DMS153 treated with DMSO at 0.1 percent for 48 hours (cell line): ENCODE measurements at regions not wholly inside any gene's neighbourhood (a gene's known extent, or its start where the extent isn't known, plus 50 kb on each side); places are given as distances from the start of the nearest gene placed in this dataset.

Experiments used
- DNase-seq: peaks from one replicate; lab custom pipeline; 2025; ENCODE audit not compliant: unreplicated experiment; lab: John Stamatoyannopoulos, UW

DNA sequence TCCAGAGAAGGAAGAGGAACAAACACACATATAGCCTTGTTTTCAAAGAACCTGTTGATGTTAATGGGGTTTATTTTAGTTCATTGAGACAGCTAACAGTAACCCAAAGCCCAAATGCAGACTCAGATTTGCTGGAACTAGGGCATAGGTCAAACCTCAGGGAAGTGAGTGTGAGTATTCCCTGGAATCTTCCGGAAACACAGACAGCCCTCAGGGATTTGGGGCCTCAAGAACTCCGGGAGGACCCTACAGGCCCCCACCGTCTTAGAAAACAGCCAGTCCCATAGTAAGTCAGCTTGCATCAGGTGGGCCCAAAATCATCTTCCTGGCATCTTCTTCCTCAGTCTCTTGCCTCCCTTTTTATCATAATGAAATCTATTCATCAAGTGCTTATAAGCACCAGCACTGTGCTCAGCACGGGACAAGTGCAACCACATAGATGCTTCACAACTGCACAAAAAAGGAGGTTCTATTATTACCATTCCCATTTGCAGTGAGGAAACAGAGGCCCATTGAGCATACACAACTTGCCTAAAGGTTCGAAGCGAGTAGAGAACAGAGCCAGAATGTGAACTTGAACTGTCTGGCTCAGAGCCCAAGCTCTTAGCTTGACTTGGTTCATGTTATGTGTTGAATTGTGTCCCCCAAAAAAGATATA lies 50.2 kb upstream of the BCL11A start:
- DNase-seq = no peak

DNA sequence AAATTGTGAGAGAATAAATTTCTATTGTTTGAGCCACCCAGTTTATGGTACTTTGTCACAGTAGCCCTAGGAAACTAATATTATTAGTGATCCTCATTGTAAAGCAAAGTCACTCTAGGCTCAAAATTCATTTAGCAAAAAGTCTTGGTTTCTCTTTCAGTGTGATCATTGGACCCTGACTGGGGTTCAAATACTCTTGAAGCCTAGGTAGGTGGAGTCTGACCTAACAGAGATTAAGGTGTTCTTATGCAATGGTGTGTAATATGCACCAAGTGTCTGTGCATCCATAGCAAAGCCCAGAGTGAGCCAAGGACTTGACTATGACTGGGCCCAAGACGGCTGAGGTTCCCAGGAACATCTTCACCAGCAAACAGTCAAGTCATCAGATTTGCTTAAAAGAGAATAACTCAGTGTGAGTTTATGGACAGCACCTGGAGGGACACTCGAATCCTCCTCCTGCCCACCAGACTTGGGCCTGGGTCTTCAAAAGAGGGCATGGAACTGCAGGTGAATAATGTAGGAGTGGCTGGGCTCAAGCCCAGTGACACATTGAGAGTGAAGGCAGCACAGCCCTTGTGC lies 51.1 kb upstream of the BCL11A start:
- DNase-seq = no peak

DNA sequence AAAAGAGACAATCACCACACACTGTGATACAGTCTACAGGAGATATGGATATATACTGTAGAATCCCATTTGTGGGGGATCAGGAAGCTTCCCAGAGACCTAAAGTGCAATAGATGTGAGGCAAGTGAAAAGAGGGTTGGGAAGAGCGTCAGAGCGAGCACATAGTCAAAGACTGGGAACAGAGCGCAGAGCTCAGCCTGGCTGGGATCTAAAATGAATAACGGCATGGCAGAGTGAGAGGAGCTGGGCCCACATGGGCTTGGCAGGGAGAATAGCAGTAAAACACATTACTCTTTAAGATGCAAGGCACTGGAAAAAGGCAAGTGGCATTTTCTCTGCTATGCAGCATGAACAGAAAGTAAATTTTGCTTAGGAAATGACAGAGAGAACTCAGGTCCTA lies 52.4 kb upstream of the BCL11A start:
- no peak for DNase-seq

DNA sequence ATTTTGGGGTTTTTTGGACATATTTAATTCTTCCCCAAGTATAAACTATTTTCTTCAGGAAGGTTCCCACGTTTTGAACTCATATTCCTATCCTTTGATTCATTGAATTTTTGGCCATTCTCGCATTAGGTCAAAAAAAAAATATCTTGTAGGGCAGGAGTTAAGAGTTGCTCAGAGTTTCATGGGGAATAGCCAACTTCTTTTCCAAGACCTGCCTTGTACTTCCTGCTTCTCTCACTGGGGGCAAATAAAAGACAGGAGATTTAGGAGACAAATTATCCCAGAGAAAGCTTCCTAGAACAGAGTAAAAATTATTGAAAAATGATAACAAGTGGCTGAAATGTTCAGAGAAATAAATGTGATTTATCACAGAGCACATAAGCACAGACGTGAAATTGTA lies 55.2 kb upstream of the BCL11A start:
- no peak for DNase-seq

DNA sequence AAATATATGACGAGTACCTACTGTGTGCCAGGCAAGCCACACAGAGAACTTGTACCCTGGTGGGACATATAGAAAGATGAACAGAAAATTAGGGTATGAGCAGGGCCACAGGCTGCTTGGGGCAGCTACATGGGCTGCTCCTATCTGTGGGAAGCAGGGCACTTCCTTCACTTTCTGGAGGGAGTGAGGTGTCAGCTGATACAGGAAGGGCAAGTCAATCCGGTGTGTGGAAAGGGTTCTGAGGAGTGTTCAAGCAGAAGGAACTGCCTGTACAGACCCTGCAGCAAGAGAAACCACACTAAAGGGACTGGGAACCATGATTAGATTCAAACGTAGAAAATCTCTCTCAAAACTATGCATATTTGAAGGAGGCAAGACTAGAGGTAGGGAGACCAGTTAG lies 58.6 kb upstream of the BCL11A start:
- DNase-seq = no peak

DNA sequence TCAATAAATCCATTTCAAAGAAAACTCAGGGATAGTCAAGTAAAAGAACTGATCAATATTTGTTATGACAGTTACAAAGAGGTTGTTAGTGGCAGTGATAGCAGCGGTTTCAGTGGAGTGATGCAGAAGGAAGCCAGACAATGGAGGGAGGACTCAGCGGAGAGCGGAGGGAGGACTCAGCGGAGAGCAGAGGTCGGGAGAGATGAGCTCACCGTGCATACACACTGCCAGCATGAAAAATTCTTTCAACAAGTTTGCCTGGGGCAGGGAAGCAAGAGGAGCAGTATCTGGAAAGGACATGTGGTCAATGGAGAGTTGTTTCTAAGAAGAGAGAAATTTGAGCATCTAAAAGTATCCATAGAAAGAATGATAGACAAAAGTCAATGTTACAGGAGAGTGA lies 60.9 kb upstream of the BCL11A start:
- DNase-seq = no peak

DNA sequence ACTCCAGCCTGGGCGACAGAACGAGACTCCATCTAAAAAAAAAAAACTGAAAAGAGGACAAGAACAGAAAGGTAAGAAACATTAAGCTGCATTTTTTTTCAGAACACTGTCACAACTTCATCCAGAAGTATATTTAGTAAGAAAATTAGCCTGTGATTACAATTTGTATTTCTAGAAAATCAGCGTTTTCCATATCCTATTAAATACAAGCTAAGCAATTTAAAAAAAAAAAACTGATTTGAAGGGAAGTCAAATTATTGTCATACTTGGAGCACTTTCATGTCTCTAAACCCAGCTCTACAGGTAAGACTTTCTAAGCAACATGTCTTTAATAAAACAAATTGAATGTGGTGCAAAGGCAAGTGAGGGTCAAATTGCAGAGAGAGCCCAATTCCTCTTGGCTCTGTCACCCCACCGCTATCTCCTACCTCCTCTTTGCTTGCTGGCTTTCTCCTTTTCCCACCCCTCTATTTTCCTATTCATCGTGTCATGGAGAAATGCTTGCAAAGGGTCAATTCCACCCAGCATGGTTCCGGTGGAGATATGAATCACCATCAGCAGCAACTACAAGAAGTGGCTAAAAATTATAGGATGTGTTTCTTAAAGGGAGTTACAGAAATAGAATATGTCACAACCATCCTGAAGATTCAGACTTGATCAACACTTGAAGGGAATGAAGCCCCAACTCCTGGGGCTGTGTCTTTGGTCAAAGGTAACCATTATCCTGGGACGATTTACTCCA lies 68.4 kb upstream of the BCL11A start:
- no peak for DNase-seq

DNA sequence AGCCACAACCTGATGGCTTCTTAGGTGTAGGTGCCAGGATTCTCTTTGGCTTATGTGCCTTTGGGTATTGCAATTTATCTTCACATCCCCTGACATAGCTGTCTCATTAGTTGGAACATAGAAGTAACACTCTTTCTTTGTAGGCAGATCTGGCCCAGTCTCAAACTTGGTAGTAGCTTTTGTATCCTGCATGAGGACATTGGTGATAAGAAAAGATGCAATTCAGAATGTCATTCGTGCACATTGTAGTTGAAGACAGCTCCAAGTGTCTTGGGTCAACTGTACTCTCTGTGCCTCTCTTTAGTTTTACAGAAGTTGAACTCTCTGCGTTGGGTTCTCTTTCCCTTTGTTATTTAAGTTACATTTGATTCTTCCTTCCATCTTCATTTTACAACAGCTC lies 69.6 kb upstream of the BCL11A start:
- no peak for DNase-seq

DNA sequence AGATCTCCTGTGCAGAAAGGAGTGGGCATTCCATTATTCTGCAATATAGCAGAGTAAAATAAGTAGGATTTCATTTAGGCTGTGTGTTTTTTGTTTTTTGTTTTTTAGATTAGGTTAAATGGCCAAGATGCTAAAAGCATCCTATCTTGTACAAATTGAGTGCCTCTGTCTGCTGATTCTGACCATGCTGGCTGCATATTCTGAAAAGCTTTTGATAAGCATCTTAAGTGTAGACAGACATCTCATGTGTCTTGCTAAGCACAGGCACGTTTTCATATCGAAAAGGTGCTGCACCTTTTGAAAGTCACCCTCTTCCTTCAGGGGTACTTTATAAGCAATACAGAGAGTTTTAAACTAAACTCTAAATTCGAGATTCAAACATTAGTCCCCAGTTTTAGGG lies 74.0 kb upstream of the BCL11A start:
- no peak for DNase-seq

DNA sequence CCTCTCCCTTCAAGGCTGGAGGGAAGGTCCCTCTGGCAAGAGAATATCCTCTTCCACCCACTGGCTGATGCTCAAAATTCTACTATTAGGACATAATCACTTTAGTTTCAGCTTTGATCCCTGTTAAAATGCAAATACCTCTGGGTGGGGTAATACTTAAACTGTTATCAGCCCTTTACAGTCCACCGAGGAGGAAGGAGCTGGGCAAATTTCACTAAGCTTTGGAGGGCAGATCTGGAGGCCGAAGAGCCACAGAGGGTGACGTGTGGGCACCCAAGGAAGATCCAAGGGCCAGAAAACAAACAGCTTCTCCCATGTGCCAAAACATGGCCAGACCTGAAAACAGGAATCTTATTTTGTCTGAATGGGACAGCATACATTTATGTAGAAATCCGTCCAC lies 74.6 kb upstream of the BCL11A start:
- DNase-seq = no peak

DNA sequence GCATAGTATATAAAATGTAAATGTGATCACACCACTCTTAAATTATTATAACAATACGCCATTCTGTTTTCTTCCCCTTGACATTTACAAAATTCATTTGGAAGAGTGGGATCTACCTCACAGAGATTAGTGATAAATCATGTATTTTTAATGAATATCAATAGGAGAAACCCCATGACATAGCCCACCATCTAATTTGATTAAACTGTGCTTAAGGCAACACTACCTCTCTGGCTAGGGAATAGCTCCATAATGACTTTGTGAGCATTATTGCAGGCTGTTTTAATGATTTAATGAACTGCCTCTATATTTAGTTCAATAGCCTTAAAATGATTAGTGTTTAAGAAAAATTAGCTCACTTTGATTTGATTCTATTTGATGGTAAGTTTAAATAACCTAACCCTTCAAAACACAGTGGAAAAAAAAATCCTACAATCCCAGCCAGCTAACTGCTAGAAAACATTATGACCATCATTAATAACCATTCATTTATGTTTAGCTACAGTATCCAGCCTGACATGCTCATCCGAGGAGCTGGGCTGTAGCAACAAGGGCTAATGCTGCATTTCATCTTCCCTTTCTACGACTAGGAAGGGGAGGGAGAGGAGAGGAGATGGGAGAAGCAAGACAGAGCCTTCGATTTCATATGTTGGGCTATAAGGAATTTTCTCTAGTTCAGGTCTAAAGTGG lies 75.3 kb upstream of the BCL11A start:
- no peak for DNase-seq

DNA sequence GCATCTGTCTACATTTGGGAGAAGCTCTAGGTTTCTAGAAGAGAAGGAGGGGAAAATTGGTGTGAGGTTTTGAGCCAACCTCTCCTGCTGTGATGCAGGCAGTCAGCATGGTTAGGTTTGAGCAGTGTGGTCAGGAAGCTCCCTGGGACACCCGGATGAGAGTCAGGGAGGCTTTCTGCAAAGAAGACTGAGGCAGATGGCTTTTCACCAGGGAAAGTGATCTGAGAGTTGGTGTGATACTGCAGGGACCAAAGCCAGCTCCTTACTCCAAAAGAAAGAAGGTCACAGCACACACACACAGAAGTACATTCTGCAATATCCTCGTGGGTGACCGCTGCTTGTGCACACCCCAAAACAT lies 75.8 kb upstream of the BCL11A start:
- no peak for DNase-seq

DNA sequence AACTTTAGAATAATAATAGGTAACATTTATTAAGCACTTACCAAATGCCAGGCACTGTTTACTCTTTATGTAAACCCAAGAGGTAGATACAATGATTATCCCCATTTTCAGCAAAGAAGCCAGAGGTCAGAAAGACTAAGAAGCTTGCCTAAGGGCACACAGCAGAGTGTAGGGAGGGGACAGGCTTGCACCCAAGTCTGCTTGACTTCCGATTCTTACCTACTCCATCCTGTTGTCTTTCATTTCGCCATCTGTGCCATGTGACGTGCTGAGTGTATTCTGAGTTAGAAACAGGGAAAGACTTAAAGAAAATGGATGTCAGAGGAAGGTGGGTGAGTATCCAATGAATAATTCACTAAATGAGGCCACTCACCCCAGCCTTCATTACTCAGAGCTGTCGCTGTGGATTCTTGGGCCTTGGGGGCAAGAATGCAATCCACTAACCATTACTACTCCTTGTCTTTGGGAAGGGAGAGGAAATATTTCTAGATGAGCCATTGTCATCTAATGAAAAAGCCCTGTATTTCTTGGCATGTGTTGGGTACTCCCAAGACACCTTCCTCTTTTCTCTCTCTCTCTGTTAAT lies 76.4 kb upstream of the BCL11A start:
- DNase-seq = no peak

DNA sequence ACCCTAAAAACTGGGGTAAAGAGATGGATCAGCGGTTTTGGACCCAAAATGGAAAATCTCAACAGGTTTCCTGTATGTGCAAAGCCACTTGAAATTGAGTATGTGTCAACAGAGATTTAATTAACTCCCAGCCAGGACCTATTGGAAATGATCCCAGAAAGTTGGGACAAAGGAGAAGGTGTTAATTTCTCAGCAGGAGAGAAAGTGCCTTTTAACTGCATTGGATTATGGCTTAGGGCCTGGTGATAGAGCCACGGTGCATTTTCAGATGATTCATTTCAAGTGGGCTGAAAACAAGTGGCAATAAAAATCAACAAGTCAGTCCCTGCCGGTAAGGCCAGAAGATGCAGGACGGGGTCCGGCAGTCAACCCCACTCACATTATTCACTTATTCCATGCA lies 80.2 kb upstream of the BCL11A start:
- peak; percentile 11 for DNase-seq

DNA sequence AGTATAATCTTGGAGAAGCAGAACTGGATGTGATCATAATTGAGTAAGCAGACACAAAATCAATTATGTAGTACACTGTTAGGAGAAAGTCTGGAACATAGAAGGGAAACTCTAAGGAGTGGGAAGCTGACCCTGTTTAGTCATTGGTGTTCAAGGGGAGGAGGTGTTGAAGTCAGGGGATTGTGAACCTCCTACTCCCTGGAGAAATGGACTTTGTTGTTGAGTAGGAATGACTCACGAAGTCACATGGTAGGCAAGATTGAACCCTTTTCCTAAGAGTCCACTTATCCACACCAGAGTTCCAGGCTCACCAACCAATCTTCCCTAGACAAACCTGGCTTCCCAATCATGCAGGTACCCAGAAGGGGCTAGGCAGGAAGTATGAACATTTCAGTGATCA lies 81.0 kb upstream of the BCL11A start:
- DNase-seq = no peak

DNA sequence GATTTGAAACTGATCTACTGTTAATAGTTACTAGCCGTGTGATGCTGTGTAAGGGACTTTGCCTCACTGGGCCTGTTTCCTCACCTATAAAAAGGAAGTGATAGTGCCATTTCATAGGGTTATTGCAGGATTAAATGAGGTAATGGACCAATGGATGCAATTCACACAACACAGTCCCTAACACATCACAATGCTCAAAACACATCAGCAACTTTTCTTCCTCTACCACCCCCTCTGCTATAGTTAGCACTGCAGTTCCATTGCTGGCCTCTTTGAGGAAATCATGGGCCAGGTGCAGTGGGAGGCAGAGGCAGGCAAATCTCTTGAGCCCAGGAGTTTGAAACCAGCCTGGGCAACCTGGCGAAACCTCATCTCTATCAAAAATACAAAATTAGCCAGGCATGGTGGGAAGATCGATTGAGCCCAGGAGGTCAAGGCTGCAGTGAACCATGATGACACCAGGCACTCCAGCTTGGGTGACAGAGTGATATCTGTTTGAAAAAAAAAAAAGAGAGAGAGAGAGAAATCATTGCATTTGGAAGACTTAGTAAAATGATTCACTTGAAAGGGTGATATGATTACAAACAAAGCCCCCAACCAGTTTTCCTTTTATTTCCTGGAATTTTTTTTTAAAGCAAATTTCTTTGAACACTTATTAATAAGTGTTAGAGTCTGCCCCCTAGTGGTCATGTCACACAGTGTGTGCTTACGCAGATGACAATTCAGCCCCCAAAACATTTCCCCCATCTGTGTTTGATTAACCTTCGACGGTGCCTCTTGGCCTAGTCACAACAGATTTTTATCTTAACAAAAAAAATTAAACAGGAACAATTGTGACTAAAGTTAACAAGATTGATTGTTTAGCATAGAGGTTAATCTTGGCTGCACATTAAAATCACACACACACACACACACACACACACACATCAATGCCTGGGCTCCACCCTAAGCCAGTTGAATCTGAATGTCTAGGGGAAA lies 88.6 kb upstream of the BCL11A start:
- no peak for DNase-seq

DNA sequence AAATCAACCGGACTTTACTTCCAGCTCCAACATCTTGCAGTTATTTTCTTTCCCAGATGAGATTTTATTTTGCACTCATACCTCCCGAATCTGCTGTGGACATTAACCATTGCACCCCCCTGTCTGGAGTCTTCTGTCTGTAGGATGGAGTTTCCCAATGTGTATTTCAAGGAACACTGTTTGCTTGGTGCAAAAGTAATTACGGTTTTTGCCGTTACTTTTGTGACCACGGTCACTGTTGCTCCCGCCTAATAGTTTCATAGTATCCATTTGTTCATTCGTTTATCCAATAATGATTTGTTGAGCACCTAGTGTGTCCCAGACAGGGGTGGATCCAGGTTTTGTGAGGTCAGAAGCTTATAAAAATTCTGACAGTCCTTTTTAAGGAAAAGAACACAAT lies 90.3 kb upstream of the BCL11A start:
- no peak for DNase-seq

DNA sequence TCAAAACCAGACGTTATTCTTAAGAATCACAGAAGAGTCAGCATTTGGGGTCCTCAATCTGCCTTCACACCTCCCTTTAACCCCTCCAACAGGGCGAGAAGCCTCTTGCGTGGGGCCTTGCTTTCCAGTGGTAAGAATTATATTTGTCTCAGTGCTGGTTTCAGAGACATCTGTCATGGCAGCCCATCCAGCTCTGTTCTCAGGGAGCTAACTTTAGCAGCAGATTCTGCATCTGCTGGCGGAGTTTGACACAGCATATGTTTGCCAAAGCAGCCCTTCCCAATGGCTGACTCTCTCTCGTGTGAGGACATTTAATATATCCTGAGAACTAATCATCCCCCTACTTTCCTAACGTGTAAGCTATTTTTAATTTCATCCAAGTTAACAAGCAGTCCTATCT lies 91.5 kb upstream of the BCL11A start:
- no peak for DNase-seq

DNA sequence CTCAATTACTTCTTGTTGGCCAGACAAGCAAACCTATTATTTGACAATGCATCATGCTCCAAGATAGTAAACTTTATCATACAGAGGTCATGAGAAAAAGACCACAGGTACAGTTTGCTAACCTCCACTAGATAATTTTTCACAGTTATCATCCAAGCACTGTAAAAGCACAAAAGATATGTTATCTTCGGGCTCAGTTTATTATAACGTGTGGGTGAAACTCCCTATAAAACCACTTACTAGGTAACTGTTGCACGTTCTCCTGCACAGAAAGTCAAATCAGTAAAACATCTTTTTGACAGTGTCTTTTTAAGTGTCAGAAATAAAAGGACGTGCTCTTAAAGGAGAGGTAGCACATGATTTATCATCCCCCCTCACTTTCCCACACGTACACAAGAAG lies 94.7 kb upstream of the BCL11A start:
- DNase-seq = no peak

DNA sequence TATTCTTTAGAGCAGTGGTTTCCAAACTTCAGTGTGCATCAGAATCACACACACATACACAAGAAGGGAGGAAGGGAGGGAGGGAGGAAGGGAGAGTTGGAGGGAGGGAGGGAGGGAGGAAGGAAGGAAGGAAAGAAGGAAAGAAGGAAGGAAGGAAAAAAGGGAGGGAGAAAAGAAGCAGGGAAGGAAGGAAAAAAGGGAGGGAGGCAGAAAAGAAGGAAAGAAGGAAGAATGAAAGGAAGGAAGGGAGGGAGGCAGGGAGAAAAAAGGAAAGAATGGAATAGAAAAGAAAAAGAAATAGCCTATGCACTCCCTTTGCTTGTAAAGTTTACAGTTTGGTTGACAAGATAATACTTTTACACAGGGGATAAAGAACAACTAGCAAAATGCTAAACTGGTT lies 96.3 kb upstream of the BCL11A start:
- DNase-seq = no peak
